ENCODE measurements at regions not wholly inside any gene's neighbourhood (a gene's known extent, or its start where the extent isn't known, plus 50 kb on each side); places are given as distances from the start of the nearest gene placed in this dataset.

DNA sequence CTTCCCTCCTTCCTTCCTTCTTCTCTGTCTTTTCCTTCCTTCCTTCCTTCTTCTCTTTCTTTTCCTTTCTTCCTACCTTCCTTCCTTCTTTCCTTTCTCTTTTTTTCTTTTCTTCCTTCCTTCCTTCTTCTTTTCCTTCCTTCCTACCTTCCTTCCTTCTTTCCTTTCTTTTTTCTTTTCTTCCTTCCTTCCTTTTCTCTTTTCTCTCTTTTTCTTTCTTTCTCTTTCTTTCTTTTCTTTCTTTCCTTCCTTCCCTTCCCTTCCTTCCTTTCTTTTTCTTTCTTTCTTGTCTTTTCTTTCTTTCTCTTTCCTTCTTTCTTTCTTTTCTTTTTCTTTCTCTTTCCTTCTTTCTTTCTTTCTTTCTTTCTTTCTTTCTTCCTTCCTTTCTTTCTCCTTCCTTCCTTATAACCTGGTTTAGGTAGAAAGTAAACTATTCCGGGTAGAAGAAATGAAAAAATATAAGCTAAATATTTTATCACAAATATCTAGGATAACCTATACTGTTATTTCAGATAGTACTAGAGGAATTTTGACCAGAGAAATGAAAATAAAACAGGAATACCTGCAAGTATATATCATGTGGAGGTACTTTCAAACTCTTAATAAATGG lies 1741.8 kb upstream of the CDH9 start:
- intact Hi-C loops (cut with DNase I) = no loop called here
- no peaks in the 10 kb centered on the region for H3K9me3 ChIP-seq (ENCODE audit: control insufficient read depth in 2 of 3, insufficient read depth in 1 of 3, low read length in 3 of 3)
- DNase-seq (no peak), FAIRE-seq (no peak)
- H3K9ac ChIP-seq (ENCODE audit: low read length in 3 of 3) = no peak overlapping the region
- TF ChIP-seq, protein P1, sequence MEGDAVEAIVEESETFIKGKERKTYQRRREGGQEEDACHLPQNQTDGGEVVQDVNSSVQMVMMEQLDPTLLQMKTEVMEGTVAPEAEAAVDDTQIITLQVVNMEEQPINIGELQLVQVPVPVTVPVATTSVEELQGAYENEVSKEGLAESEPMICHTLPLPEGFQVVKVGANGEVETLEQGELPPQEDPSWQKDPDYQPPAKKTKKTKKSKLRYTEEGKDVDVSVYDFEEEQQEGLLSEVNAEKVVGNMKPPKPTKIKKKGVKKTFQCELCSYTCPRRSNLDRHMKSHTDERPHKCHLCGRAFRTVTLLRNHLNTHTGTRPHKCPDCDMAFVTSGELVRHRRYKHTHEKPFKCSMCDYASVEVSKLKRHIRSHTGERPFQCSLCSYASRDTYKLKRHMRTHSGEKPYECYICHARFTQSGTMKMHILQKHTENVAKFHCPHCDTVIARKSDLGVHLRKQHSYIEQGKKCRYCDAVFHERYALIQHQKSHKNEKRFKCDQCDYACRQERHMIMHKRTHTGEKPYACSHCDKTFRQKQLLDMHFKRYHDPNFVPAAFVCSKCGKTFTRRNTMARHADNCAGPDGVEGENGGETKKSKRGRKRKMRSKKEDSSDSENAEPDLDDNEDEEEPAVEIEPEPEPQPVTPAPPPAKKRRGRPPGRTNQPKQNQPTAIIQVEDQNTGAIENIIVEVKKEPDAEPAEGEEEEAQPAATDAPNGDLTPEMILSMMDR (IDR thresholded peaks at IDR 0.05; ENCODE audit: borderline replicate concordance, extremely low read depth, insufficient read depth) = no peak
- H3K36me3 ChIP-seq (ENCODE audit: control insufficient read depth in 2 of 3, insufficient read depth in 3 of 3, low read length in 3 of 3) = no peaks in the 10 kb centered on the region
- H3K27ac ChIP-seq (ENCODE audit: low read depth in 2 of 2, low read length in 2 of 2) = no peak overlapping the region
- no peak overlapping the region for H3K4me3 ChIP-seq (ENCODE audit: low read length in 3 of 3)
- no peaks in the 10 kb centered on the region for H3K4me1 ChIP-seq (ENCODE audit: control insufficient read depth in 2 of 3, insufficient read depth in 2 of 3, low read depth in 1 of 3, low read length in 3 of 3)
- no peaks in the 10 kb centered on the region for H3K27me3 ChIP-seq (ENCODE audit: control insufficient read depth, insufficient read depth, low read length)

DNA sequence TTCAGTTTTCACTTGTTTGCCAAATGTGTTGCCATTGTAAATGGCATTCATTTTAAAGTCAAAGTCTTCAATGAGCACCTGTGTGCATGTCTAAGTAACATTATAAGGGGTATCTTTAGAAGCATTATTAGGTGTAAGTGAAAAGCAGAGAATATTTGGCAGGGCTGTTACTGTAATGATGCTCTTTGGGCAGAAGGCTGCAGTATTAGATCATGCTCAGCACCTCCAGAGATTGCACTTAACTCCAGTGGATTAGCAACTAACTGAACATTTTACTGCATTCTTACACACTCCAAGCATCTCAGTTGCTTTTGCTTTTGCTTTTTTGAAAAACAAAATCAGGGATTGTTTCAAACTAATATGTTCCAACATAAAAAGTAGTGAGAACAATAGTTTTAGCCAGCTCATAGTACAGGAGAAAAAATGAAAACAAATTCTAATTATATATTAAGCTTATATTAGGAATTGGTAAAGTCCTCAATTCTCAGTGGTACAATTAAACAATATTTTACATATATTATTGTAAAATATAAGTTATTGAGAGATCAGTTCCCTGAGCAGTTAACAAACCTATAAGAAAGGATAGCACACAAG lies 1740.9 kb upstream of the CDH9 start:
- intact Hi-C loops (cut with DNase I) = no loop called here
- DNase-seq = peak in 1 of 5 donors; percentile 43
- FAIRE-seq = no peak
- Histone ChIP-seq H3K9me3 (ENCODE audit: control insufficient read depth in 2 of 3, insufficient read depth in 1 of 3, low read length in 3 of 3) (no peaks in the 10 kb centered on the region), H3K4me1 (ENCODE audit: control insufficient read depth in 2 of 3, insufficient read depth in 2 of 3, low read depth in 1 of 3, low read length in 3 of 3) (no peaks in the 10 kb centered on the region), H3K36me3 (ENCODE audit: control insufficient read depth in 2 of 3, insufficient read depth in 3 of 3, low read length in 3 of 3) (no peaks in the 10 kb centered on the region), H3K9ac (ENCODE audit: low read length in 3 of 3) (no peak overlapping the region), H3K27me3 (ENCODE audit: control insufficient read depth, insufficient read depth, low read length) (no peaks in the 10 kb centered on the region), H3K4me3 (ENCODE audit: low read length in 3 of 3) (no peak overlapping the region), H3K27ac (ENCODE audit: low read depth in 2 of 2, low read length in 2 of 2) (no peak overlapping the region)
- TF ChIP-seq, protein P1 (IDR thresholded peaks at IDR 0.05; ENCODE audit: borderline replicate concordance, extremely low read depth, insufficient read depth) = no peak

DNA sequence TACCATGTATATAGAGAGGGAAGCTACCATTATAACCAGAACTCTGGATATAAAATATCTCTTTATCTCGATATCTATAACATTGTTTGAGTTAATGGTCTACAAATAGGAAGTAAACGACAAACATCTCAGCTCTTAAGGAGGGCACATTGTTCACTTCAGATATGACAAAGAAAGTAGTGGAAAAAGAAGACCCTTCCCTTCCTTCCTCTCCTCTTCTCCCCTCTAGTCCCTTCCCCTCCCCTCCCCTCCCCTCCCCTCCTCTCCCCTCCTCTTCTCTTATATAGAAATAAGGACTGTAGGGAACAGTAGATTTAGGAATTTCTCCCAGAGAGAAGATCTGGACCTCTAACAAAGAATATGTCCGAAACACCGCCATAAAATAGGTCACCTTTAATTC lies 1731.9 kb upstream of the CDH9 start:
- FAIRE-seq (no peak), DNase-seq (no peak)
- H3K4me1 ChIP-seq (ENCODE audit: control insufficient read depth in 2 of 3, insufficient read depth in 2 of 3, low read depth in 1 of 3, low read length in 3 of 3) = no peaks in the 10 kb centered on the region
- no peak overlapping the region for H3K27ac ChIP-seq (ENCODE audit: low read depth in 2 of 2, low read length in 2 of 2)
- no peaks in the 10 kb centered on the region for H3K36me3 ChIP-seq (ENCODE audit: control insufficient read depth in 2 of 3, insufficient read depth in 3 of 3, low read length in 3 of 3)
- intact Hi-C loops (cut with DNase I) = no loop called here
- H3K9ac ChIP-seq (ENCODE audit: low read length in 3 of 3) = no peak overlapping the region
- TF ChIP-seq, protein P1 (IDR thresholded peaks at IDR 0.05; ENCODE audit: borderline replicate concordance, extremely low read depth, insufficient read depth) = no peak
- H3K9me3 ChIP-seq (ENCODE audit: control insufficient read depth in 2 of 3, insufficient read depth in 1 of 3, low read length in 3 of 3) = no peaks in the 10 kb centered on the region
- no peaks in the 10 kb centered on the region for H3K27me3 ChIP-seq (ENCODE audit: control insufficient read depth, insufficient read depth, low read length)
- H3K4me3 ChIP-seq (ENCODE audit: low read length in 3 of 3) = no peak overlapping the region
